Pancreas (tissue), 10 donors: ENCODE measurements at regions not wholly inside any gene's neighbourhood (a gene's known extent, or its start where the extent isn't known, plus 50 kb on each side); places are given as distances from the start of the nearest gene placed in this dataset.

Experiments
- ATAC-seq, 4 donors: fragments of 200-7000 bp; cut with Tn5 transposase; one replicate each; pipeline versions ENCODE4 v1.8.0 to v1.9.1; 2020; ENCODE audit warnings: mild to moderate bottlenecking in 4 of 4, moderate library complexity in 4 of 4
- DNase-seq, 6 donors: peaks; one replicate each; pipeline ENCODE4 v3.0.0-alpha.2; 2020
- FAIRE-seq: peaks from 2 replicates; lab custom pipeline; 2012; peaks lifted over from hg19 to GRCh38; lab: Jason Lieb, UNC
- H3K27ac ChIP-seq, 4 donors: fragments of 200-600 bp; sonication (generic); 1 replicate in 3 of 4; 2 replicates in 1 of 4; pipeline versions ENCODE4 v1.5.0 to v1.8.0; 2020
- H3K27me3 ChIP-seq, 4 donors: fragments of 200-600 bp; one replicate each; pipeline ENCODE4 v1.8.0; 2021
- H3K36me3 ChIP-seq, 3 donors: fragments of 200-600 bp; sonication (generic) in 1 of 3; one replicate each; pipeline versions ENCODE4 v1.5.0 to v1.8.0; 2020 to 2021
- H3K4me1 ChIP-seq, 3 donors: fragments of 200-600 bp; one replicate each; pipeline ENCODE4 v1.8.0; 2021
- H3K4me3 ChIP-seq, 4 donors: fragments of 200-600 bp; sonication (generic) in 2 of 4; one replicate each; pipeline versions ENCODE4 v1.5.0 to v1.8.0; 2020 to 2021
- H3K9me3 ChIP-seq, 4 donors: fragments of 200-600 bp; one replicate each; pipeline ENCODE4 v1.8.0; 2021
- WGBS, 2 donors: extraction: QIAGEN DNeasy Blood & Tissue Kit; methylation state at CpG; one replicate each; pipeline ENCODE4 v1.1.7; 2013; 5-methylcytosine and 5-hydroxymethylcytosine counted together
- intact Hi-C, 3 donors: fragments of 100-400 bp; cut with DNase I; formaldehyde crosslinking; loops; one replicate each; pipeline versions ENCODE4 v1.11.1 to v1.14.2; 2022
- TF ChIP-seq, protein P1 (sequence below), 4 donors: fragments of 200-600 bp; sonication (generic) in 3 of 4; IDR thresholded peaks; one replicate each; pipeline versions ENCODE4 v1.5.0 to v1.8.0; 2021; ENCODE audit warnings: antibody characterized with exemption in 4 of 4
- donor health status: healthy with polysubstance abuse.
- donor health status: DM: no; HTN: no; CAD: no; lungs with moderate emphysema.
- donor health status: DM: no; HTN: no; CAD: no.
- donor health status: control.
- donor health status: control.
- donor health status: Bipolar disorder and iron deficiency.
- donor health status: DM: yes; HTN: yes; CAD: no.
- donor health status: DM: no; HTN: no; CAD: no.
- donor health status: DM: no; HTN: no; CAD: no.
- donor health status: DM: yes; HTN: yes; CAD: no.

DNA sequence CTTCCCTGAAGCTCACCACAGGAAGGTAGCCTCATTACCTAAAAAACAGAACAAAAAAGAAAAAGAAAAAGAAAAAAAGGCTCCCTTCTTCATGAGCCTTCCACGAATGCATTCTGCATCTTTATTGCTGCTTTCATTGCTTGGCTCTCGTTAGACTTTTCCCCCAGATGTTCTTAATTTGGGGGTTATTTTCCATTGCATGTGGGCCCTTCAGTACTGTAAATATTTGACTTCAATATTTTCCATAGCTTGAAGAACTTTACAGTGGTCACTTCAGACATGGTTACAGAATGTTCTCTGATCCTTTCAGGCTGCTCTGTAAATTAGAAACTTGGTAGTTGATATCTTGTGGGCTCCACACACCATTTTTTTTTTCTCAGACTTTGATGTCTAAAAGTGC, 65.6 kb upstream of the COPS8 start:
- no peak for FAIRE-seq
- H3K27me3 ChIP-seq: no peaks in the 10 kb centered on the region
- no peaks in the 10 kb centered on the region for H3K9me3 ChIP-seq
- H3K4me3 ChIP-seq: no peak overlapping the region
- H3K4me1 ChIP-seq: no peaks in the 10 kb centered on the region
- WGBS, 2 donors: 59 to 64% methylated on average over 2 of the region's 2 CpGs
- no peak overlapping the region for H3K27ac ChIP-seq
- ATAC-seq: no peak
- DNase-seq: no peak
- H3K36me3 ChIP-seq: no peaks in the 10 kb centered on the region
- intact Hi-C loops: loop anchor here in 1 of 3 donors (5.0 kb wide), 1 partner anchor 508 kb away; no protein-coding TSS in a partner anchor
- TF ChIP-seq, protein P1, sequence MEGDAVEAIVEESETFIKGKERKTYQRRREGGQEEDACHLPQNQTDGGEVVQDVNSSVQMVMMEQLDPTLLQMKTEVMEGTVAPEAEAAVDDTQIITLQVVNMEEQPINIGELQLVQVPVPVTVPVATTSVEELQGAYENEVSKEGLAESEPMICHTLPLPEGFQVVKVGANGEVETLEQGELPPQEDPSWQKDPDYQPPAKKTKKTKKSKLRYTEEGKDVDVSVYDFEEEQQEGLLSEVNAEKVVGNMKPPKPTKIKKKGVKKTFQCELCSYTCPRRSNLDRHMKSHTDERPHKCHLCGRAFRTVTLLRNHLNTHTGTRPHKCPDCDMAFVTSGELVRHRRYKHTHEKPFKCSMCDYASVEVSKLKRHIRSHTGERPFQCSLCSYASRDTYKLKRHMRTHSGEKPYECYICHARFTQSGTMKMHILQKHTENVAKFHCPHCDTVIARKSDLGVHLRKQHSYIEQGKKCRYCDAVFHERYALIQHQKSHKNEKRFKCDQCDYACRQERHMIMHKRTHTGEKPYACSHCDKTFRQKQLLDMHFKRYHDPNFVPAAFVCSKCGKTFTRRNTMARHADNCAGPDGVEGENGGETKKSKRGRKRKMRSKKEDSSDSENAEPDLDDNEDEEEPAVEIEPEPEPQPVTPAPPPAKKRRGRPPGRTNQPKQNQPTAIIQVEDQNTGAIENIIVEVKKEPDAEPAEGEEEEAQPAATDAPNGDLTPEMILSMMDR (IDR thresholded peaks at IDR 0.05): no peak

DNA sequence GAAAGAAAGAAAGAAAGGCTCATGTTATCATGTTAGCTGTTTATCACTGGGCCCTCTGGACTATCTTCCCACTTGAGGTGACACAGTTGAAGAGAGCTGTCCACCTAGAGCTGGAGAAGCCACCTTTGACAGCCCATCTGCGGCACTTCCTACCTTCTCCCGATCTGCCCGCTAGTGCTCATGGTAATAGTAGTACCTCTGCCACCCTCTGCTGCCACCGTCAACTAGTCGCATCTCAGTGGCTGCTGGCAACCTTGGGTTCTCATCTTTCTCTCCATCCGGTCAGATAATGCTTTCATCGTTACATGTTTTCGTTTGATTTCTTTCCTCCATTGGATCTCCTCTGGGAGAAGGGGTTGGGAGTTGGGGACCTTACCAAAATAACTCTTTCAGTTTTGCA, 63.2 kb upstream of the COPS8 start:
- H3K36me3 ChIP-seq: no peaks in the 10 kb centered on the region
- intact Hi-C loops: loop anchor here in 1 of 3 donors (5.0 kb wide), 1 partner anchor 510 kb away; no protein-coding TSS in a partner anchor

DNA sequence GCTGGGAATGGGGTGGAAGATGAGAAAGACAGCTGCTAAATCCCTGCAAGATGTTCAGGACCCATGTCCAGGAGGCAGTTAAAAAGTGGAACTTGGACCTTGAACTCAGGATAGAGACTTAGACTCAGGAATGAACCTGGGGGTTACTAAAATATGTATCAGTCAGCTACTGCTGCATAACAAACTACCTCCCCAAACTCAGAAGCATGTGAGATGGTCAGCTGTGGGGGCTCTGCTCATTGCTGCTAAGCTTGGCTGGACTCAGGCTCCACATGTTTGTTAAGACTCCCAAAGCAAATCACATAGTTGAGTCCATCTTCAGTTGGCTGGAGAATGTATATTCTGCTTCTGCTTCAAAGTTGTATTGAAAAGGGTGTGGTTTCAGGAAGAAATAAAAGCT, 61.4 kb upstream of the COPS8 start:
- DNase-seq (no peak), FAIRE-seq (no peak)
- no peak overlapping the region for H3K27ac ChIP-seq

More for the DNA sequence above, 63.2 kb upstream of the COPS8 start:
- 84 to 92% methylated on average over 8 of the region's 8 CpGs for WGBS, 2 donors
- no peaks in the 10 kb centered on the region for H3K9me3 ChIP-seq
- ATAC-seq (no peak), FAIRE-seq (no peak), DNase-seq (no peak)
- no peaks in the 10 kb centered on the region for H3K27me3 ChIP-seq
- no peak overlapping the region for H3K27ac ChIP-seq
- no peak overlapping the region for H3K4me3 ChIP-seq
- TF ChIP-seq, protein P1 (IDR thresholded peaks at IDR 0.05): no peak
- no peaks in the 10 kb centered on the region for H3K4me1 ChIP-seq

DNA sequence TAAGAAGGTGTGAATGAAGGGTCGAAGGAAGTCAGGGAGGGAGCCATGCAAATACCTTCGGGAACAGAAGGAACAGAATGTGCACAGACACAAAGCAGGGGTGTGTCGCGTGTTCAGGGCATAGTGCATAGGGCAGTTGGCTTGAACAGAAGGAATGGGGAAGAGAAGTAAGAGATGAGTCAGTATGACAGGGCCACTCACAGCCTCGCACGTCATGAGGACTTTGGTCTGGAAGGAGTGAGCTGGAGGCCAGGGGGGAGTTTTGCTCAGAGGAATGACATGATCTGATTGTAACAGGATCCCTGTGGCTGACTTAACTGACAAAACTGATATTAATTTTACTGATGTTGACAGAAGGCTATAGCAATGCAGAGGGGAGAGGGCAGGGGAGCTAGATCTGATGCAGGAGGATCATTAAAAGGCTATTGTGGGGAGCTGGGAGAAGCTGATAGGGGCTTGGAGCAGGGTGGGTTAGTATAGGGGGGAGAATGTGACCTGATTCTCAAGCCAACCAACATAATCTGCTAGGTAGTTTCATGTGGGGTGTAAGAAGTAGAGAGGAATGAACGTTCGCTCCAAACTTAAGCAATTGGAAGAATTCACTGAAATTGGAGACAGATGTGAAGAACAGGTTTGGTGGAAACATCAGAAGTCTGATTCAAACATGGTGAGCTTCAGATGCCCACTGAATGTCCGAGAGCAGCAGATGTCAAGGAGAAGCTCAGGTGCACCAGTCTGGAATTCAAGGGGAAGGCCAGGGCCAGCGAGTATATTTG, 60.4 kb upstream of the COPS8 start:
- WGBS, 2 donors: 90 to 91% methylated on average over 10 of the region's 10 CpGs
- DNase-seq: no peak
- Histone ChIP-seq H3K4me3 (no peak overlapping the region), H3K27ac (no peak overlapping the region), H3K36me3 (no peaks in the 10 kb centered on the region), H3K27me3 (no peaks in the 10 kb centered on the region), H3K9me3 (no peaks in the 10 kb centered on the region), H3K4me1 (no peaks in the 10 kb centered on the region)
- intact Hi-C loops: no loop called here
- no peak for FAIRE-seq
- TF ChIP-seq, protein P1 (IDR thresholded peaks at IDR 0.05): no peak
- ATAC-seq: peak in 3 of 4 donors; percentile 60 to 65 (median 60)

More for the DNA sequence above, 61.4 kb upstream of the COPS8 start:
- Histone ChIP-seq H3K4me3 (no peak overlapping the region), H3K4me1 (no peaks in the 10 kb centered on the region), H3K9me3 (no peaks in the 10 kb centered on the region), H3K27me3 (no peaks in the 10 kb centered on the region), H3K36me3 (no peaks in the 10 kb centered on the region)
- ATAC-seq: no peak
- intact Hi-C loops: loop anchor here in 1 of 3 donors (5.0 kb wide), 1 partner anchor 512 kb away; no protein-coding TSS in a partner anchor
- TF ChIP-seq, protein P1 (IDR thresholded peaks at IDR 0.05): no peak
